Coronary artery (tissue), 2 donors: ENCODE measurements at regions not wholly inside any gene's neighbourhood (a gene's known extent, or its start where the extent isn't known, plus 50 kb on each side); places are given as distances from the start of the nearest gene placed in this dataset.
A peak's percentile ranks its signal among the peaks of the same experiment; 100 is the strongest.
"Not testable (repeated sequence)": the region's sequence is repeated elsewhere in the genome, so short reads cannot be mapped to it uniquely, and the experiment has no call there.

Source experiments
- DNase-seq: peaks from one replicate; pipeline ENCODE4 v3.0.0-alpha.2; 2017; ENCODE audit warnings: low spot score
- H3K27ac ChIP-seq, 2 donors: fragments of 200-600 bp; sonication (generic); one replicate each; pipeline ENCODE4 v1.5.1; 2016 to 2019
- H3K4me3 ChIP-seq: fragments of 200-600 bp; sonication (generic); 2 replicates; pipeline ENCODE4 v1.5.1; 2016; ENCODE audit warnings: mild to moderate bottlenecking, moderate library complexity
- CTCF ChIP-seq: fragments of 200-600 bp; sonication (generic); IDR thresholded peaks from one replicate; pipeline ENCODE4 v1.5.1; 2019; ENCODE audit warnings: antibody characterized with exemption

- no peak for DNase-seq
- H3K27ac ChIP-seq: peak overlapping the region; percentile 17 to 60
- H3K4me3 ChIP-seq: peak overlapping the region; percentile 45
- TF ChIP-seq CTCF: no peak
These were observed 205.3 kb downstream of the DEPDC1B start for GRCh38 chr5:60494635-60495034.

- Histone ChIP-seq H3K27ac (peak overlapping the region; percentile 17 to 60), H3K4me3 (peak overlapping the region; percentile 45)
- TF ChIP-seq CTCF: no peak
- DNase-seq: no peak
These were observed 205.8 kb downstream of the DEPDC1B start for GRCh38 chr5:60494144-60494543.

GRCh38 chr5:60493372-60493771, 206.6 kb downstream of the DEPDC1B start:
- DNase-seq: no peak
- peak overlapping the region in 1 of 2 donors; percentile 60 for H3K27ac ChIP-seq
- TF ChIP-seq CTCF: no peak
- H3K4me3 ChIP-seq: peak overlapping the region; percentile 28

- no peak for TF ChIP-seq CTCF
- Histone ChIP-seq H3K27ac (peak overlapping the region in 1 of 2 donors; percentile 6), H3K4me3 (no peak overlapping the region)
These were observed 207.0 kb downstream of the DEPDC1B start for GRCh38 chr5:60492958-60493357.

GRCh38 chr5:60492358-60492757, 207.6 kb downstream of the DEPDC1B start:
- H3K27ac ChIP-seq, DNase-seq, H3K4me3 ChIP-seq: not testable (repeated sequence)

More at GRCh38 chr5:60492958-60493357, 207.0 kb downstream of the DEPDC1B start:
- no peak for DNase-seq

GRCh38 chr5:60490597-60491166, 209.3 kb downstream of the DEPDC1B start:
- H3K27ac ChIP-seq: peak overlapping the region; percentile 21 to 58
- no peak for DNase-seq
- TF ChIP-seq CTCF: no peak
- H3K4me3 ChIP-seq: no peak overlapping the region

GRCh38 chr5:60489856-60490255, 210.1 kb downstream of the DEPDC1B start:
- no peak for DNase-seq
- TF ChIP-seq CTCF: no peak
- Histone ChIP-seq H3K4me3 (no peak overlapping the region), H3K27ac (peak overlapping the region in 1 of 2 donors; percentile 58)
